Testis (tissue), 2 donors: ENCODE measurements at regions not wholly inside any gene's neighbourhood (a gene's known extent, or its start where the extent isn't known, plus 50 kb on each side); places are given as distances from the start of the nearest gene placed in this dataset.

Experiments used
- POLR2A ChIP-seq: fragments of 450-650 bp; IDR thresholded peaks from one replicate; pipeline ENCODE4 v1.6.1; 2017; ENCODE audit warnings: antibody characterized with exemption, mild to moderate bottlenecking, moderate library complexity
- TF ChIP-seq, protein P1 (sequence below), 3 experiments: fragments of 450-650 bp in 2 of 3; fragments of 200-600 bp in 1 of 3; sonication (generic) in 1 of 3; IDR thresholded peaks; one replicate each; pipeline ENCODE4 v1.5.1; 2016 to 2019; ENCODE audit warnings: antibody characterized with exemption in 3 of 3, mild to moderate bottlenecking in 2 of 3, moderate library complexity in 1 of 3

DNA sequence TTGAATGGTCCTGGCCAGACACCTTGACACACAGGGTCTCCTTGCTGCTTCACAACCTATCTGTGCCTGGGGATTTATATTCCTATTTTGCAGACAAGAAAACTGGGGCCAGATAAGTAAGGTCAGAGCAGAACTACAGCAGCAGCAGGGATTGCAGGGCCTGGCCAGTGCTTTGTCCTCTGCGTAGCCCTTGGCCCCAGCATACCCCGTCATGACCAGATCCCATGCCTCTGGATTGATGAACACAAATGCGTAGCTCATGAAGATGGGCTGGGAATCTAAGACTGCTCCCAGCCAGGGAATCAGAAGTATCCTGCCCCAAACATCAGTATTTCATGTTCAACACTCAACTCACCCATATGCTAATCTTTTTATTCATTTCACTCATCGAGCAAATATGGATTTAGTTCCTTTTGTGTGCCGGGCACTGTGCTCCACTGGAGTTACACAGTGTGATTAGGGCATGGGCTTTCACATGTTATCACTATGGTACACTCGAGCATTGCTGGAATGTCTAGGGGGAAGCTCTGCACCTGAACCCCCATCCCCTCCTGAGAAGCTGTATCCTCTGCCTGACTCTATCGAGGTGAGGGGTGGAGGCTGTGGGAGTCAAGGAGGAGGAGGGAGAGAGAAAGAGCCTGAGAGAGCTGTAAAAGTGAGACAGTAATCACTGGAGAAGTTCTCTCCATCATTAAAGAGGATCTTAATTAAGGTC is 143.3 kb downstream of the CYP26B1 start:
- TF ChIP-seq, protein P1, sequence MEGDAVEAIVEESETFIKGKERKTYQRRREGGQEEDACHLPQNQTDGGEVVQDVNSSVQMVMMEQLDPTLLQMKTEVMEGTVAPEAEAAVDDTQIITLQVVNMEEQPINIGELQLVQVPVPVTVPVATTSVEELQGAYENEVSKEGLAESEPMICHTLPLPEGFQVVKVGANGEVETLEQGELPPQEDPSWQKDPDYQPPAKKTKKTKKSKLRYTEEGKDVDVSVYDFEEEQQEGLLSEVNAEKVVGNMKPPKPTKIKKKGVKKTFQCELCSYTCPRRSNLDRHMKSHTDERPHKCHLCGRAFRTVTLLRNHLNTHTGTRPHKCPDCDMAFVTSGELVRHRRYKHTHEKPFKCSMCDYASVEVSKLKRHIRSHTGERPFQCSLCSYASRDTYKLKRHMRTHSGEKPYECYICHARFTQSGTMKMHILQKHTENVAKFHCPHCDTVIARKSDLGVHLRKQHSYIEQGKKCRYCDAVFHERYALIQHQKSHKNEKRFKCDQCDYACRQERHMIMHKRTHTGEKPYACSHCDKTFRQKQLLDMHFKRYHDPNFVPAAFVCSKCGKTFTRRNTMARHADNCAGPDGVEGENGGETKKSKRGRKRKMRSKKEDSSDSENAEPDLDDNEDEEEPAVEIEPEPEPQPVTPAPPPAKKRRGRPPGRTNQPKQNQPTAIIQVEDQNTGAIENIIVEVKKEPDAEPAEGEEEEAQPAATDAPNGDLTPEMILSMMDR (IDR thresholded peaks at IDR 0.05) = no peak
- no peak for TF ChIP-seq POLR2A
